HEK293T (cell line): ENCODE measurements at regions not wholly inside any gene's neighbourhood (a gene's known extent, or its start where the extent isn't known, plus 50 kb on each side); places are given as distances from the start of the nearest gene placed in this dataset.
A peak's percentile ranks its signal among the peaks of the same experiment; 100 is the strongest.

Source experiments
- CTCF ChIA-PET: fragments of 350-600 bp; formaldehyde crosslinking; extraction: SDS; loops from one replicate; lab custom pipeline; 2021; ENCODE audit warnings: antibody characterized with exemption, inconsistent platforms; lab: Yijun Ruan, JAX
- POLR2A ChIA-PET: fragments of 350-600 bp; formaldehyde crosslinking; extraction: SDS; loops from one replicate; lab custom pipeline; 2020; ENCODE audit warnings: antibody characterized with exemption, inconsistent platforms; lab: Yijun Ruan, JAX
- DNase-seq: peaks from one replicate; pipeline ENCODE4 v3.0.0; 2012; ENCODE audit warnings: mixed read lengths; ENCODE audit errors: extremely low spot score
- ARNT ChIP-seq: fragments of 450-650 bp; IDR thresholded peaks from 2 replicates; pipeline ENCODE4 v1.6.1; 2017; ENCODE audit warnings: mild to moderate bottlenecking
- BHLHE40 ChIP-seq: fragments of 450-650 bp; IDR thresholded peaks from 2 replicates; pipeline ENCODE4 v1.6.1; 2016; ENCODE audit warnings: mild to moderate bottlenecking, moderate library complexity, borderline replicate concordance
- CTBP1 ChIP-seq: fragments of 450-650 bp; IDR thresholded peaks from 2 replicates; pipeline ENCODE4 v1.6.1; 2016; ENCODE audit warnings: borderline replicate concordance
- ELF4 ChIP-seq: fragments of 450-650 bp; IDR thresholded peaks from 2 replicates; pipeline ENCODE4 v1.6.1; 2017; ENCODE audit warnings: antibody characterized with exemption
- FOXA1 ChIP-seq: fragments of 450-650 bp; IDR thresholded peaks from 2 replicates; pipeline ENCODE4 v1.6.1; 2016; ENCODE audit warnings: mild to moderate bottlenecking
- FOXK2 ChIP-seq: fragments of 450-650 bp; IDR thresholded peaks from 2 replicates; pipeline ENCODE4 v1.6.1; 2016; ENCODE audit warnings: mild to moderate bottlenecking
- FOXM1 ChIP-seq: fragments of 450-650 bp; IDR thresholded peaks from 2 replicates; pipeline ENCODE4 v1.6.1; 2017; ENCODE audit warnings: mild to moderate bottlenecking, borderline replicate concordance
- HDGF ChIP-seq: fragments of 450-650 bp; IDR thresholded peaks from 2 replicates; pipeline ENCODE4 v1.6.1; 2017; ENCODE audit warnings: antibody characterized with exemption, borderline replicate concordance
- L3MBTL2 ChIP-seq: fragments of 450-650 bp; conservative IDR thresholded peaks from 2 replicates; pipeline ENCODE4 v1.6.1; 2016; ENCODE audit warnings: mild to moderate bottlenecking
- LEF1 ChIP-seq: fragments of 450-650 bp; IDR thresholded peaks from 2 replicates; pipeline ENCODE4 v1.6.1; 2017; ENCODE audit warnings: mild to moderate bottlenecking, borderline replicate concordance
- NFRKB ChIP-seq: fragments of 450-650 bp; IDR thresholded peaks from 2 replicates; pipeline ENCODE4 v1.6.1; 2016; ENCODE audit warnings: mild to moderate bottlenecking, moderate library complexity
- PKNOX1 ChIP-seq: fragments of 450-650 bp; IDR thresholded peaks from 2 replicates; pipeline ENCODE4 v1.6.1; 2016
- SP1 ChIP-seq: fragments of 450-650 bp; IDR thresholded peaks from 2 replicates; pipeline ENCODE4 v1.6.1; 2017
- SUZ12 ChIP-seq: fragments of 450-650 bp; IDR thresholded peaks from 2 replicates; pipeline ENCODE4 v1.6.1; 2016; ENCODE audit warnings: mild to moderate bottlenecking
- TARDBP ChIP-seq: fragments of 450-650 bp; IDR thresholded peaks from 2 replicates; pipeline ENCODE4 v1.6.1; 2016
- ZNF384 ChIP-seq: fragments of 450-650 bp; IDR thresholded peaks from 2 replicates; pipeline ENCODE4 v1.6.1; 2016

DNA sequence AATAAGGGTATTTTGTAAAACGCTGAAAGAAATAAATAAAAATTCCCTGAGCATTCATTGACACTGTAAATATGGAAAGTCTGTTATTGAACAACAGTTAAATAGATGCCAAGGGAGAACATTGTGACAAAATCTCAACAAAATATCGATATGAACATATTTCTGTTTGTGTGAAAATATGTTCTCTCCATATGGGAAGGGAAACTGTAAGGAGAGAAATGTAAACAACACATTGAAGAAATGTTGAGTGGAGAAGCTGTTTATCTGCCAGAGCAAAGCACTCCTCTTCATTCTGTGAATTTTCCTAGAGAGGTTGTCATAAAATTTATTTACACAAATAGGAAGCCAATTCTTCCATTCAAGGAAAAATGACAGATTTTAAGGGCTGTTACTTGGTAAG lies 57.1 kb upstream of the EOMES start:
- TF ChIP-seq ARNT (no peak), ELF4 (no peak), NFRKB (no peak), SUZ12 (no peak), HDGF (no peak)
- no peak for DNase-seq
- ChIA-PET POLR2A (no interaction called here), CTCF (no interaction called here)

DNA sequence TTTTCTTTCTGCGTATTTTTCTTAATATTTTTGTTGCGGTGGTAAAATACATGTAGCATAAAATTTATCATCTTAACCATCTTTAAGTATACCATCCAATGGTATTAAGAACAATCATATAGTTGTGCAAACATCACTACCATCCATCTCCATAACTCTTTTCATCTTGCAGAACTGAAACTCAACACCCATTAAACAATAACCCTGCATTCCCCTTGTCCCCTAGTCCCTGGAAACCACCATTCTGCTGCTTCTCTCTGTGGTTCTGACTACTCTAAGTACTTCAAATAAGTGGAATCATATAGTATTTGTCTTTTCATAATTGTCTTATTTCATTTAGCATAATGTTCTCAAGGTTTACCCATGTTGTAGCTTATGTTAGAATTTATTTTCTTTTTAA lies 67.3 kb upstream of the EOMES start:
- TF ChIP-seq HDGF (no peak), ARNT (no peak), SUZ12 (no peak), L3MBTL2 (no peak), ZNF384 (no peak), FOXK2 (no peak), CTBP1 (no peak), BHLHE40 (no peak), TARDBP (no peak), SP1 (no peak), PKNOX1 (no peak), ELF4 (no peak), FOXM1 (no peak), FOXA1 (no peak), NFRKB (no peak), LEF1 (no peak)
- CTCF ChIA-PET, result no interaction called here

GRCh38 chr3:27791956-27792355 lies 69.8 kb upstream of the EOMES start:
- ChIA-PET POLR2A (no interaction called here), CTCF (interaction anchor here (0.6 kb wide), 1 partner anchor 470 kb away, joined by 4 read pairs; no protein-coding TSS in a partner anchor)
- TF ChIP-seq FOXM1, result no peak
- TF ChIP-seq L3MBTL2, result 0 out of 2 replicates have a peak, but pooled peaks have one; percentile 14
- no peak for DNase-seq

More for the DNA sequence above, 67.3 kb upstream of the EOMES start:
- POLR2A ChIA-PET, result no interaction called here
- no peak for DNase-seq

GRCh38 chr3:27792869-27793268 lies 70.7 kb upstream of the EOMES start:
- ChIA-PET POLR2A (no interaction called here), CTCF (no interaction called here)
- TF ChIP-seq ZNF384 (no peak), SP1 (no peak), NFRKB (no peak), FOXA1 (no peak), LEF1 (no peak), FOXM1 (no peak), SUZ12 (no peak), L3MBTL2 (no peak), TARDBP (no peak), HDGF (no peak), PKNOX1 (no peak), BHLHE40 (no peak), CTBP1 (no peak), FOXK2 (no peak), ELF4 (no peak), ARNT (no peak)
- DNase-seq, result no peak

- no peak for DNase-seq
- no peak for TF ChIP-seq ELF4
- TF ChIP-seq L3MBTL2, result no peak
- TF ChIP-seq ZNF384, result no peak
- no peak for TF ChIP-seq CTBP1
- TF ChIP-seq LEF1, result no peak
- TF ChIP-seq ARNT, result no peak
- no peak for TF ChIP-seq PKNOX1
- TF ChIP-seq TARDBP, result no peak
- no peak for TF ChIP-seq HDGF
- no peak for TF ChIP-seq FOXK2
- TF ChIP-seq SP1, result no peak
- TF ChIP-seq NFRKB, result no peak
- TF ChIP-seq BHLHE40, result no peak
- no peak for TF ChIP-seq SUZ12
- TF ChIP-seq FOXA1, result no peak
- TF ChIP-seq FOXM1, result no peak
- ChIA-PET CTCF (no interaction called here), POLR2A (no interaction called here)
These were observed 72.1 kb upstream of the EOMES start for GRCh38 chr3:27794211-27794610.

DNA sequence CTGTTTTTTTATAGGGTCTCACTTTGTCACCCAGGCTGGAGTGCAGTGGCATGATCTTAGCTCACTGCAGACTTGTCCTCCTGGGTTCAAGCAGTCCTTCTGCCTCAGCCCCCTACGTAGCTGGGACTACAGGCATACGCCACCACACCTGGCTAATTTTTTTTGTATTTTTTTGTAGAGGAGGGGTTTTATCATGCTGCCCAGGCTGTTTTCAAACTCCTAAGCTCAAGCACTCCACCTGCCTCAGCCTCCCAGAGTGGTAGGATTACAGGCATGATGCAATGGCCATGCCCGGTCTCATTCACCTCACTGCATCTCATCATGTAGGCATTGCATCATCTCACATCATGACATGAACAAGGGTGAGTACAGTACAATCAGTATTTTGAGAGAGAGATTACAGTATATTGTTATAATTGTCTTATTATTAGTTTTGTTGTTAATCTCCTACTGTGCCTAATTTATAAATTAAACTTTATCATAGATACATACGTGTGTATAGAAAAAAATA lies 74.3 kb upstream of the EOMES start:
- CTCF ChIA-PET, result no interaction called here
- TF ChIP-seq NFRKB (no peak), LEF1 (no peak), FOXK2 (no peak), BHLHE40 (no peak), FOXM1 (no peak), ELF4 (no peak), ARNT (no peak), TARDBP (no peak)
- no peak for DNase-seq
- POLR2A ChIA-PET, result no interaction called here
